Inferior parietal cortex (tissue), 1 donor: ENCODE measurements at regions not wholly inside any gene's neighbourhood (a gene's known extent, or its start where the extent isn't known, plus 50 kb on each side); places are given as distances from the start of the nearest gene placed in this dataset.
A peak's percentile ranks its signal among the peaks of the same experiment; 100 is the strongest.

Source experiments
- DNase-seq: peaks from one replicate; pipeline ENCODE4 v3.0.0-alpha.2; 2016; ENCODE audit errors: extremely low spot score

GRCh38 chr11:11177156-11177808 lies 175.8 kb downstream of the CSNK2A3 start:
- no peak for DNase-seq

GRCh38 chr11:11173316-11174025 lies 179.6 kb downstream of the CSNK2A3 start:
- DNase-seq: no peak

GRCh38 chr11:11171854-11172253 lies 181.2 kb downstream of the CSNK2A3 start:
- peak; percentile 65 for DNase-seq

GRCh38 chr11:11171285-11171684 lies 181.8 kb downstream of the CSNK2A3 start:
- no peak for DNase-seq

- no peak for DNase-seq
Measured at GRCh38 chr11:11170352-11171084, 182.5 kb downstream of the CSNK2A3 start.

GRCh38 chr11:11169715-11170351 lies 183.2 kb downstream of the CSNK2A3 start:
- DNase-seq: no peak

GRCh38 chr11:11167806-11168205 lies 185.2 kb downstream of the CSNK2A3 start:
- DNase-seq: peak; percentile 42

GRCh38 chr11:11164334-11164690 lies 188.7 kb downstream of the CSNK2A3 start:
- DNase-seq: no peak

- DNase-seq: peak; percentile 57
Measured at GRCh38 chr11:11163669-11164333, 189.2 kb downstream of the CSNK2A3 start.

- no peak for DNase-seq
Measured at GRCh38 chr11:11163236-11163635, 189.8 kb downstream of the CSNK2A3 start.

- no peak for DNase-seq
Measured at GRCh38 chr11:11157185-11157584, 195.9 kb downstream of the CSNK2A3 start.

GRCh38 chr11:11155962-11156815 lies 196.9 kb downstream of the CSNK2A3 start:
- no peak for DNase-seq

- DNase-seq: no peak
Measured at GRCh38 chr11:11152877-11153276, 200.2 kb downstream of the CSNK2A3 start.

GRCh38 chr11:11149671-11150459 lies 203.2 kb downstream of the CSNK2A3 start:
- no peak for DNase-seq

GRCh38 chr11:11148596-11148995 lies 204.5 kb downstream of the CSNK2A3 start:
- no peak for DNase-seq

GRCh38 chr11:11148104-11148509 lies 204.9 kb downstream of the CSNK2A3 start:
- DNase-seq: no peak

- DNase-seq: no peak
Measured at GRCh38 chr11:11146830-11147229, 206.2 kb downstream of the CSNK2A3 start.

GRCh38 chr11:11143849-11144248 lies 209.2 kb downstream of the CSNK2A3 start:
- DNase-seq: no peak

GRCh38 chr11:11142430-11142829 lies 210.6 kb downstream of the CSNK2A3 start:
- DNase-seq: no peak

- DNase-seq: no peak
Measured at GRCh38 chr11:11141065-11141464, 212.0 kb downstream of the CSNK2A3 start.
